Testis (tissue), 2 donors: ENCODE measurements at regions not wholly inside any gene's neighbourhood (a gene's known extent, or its start where the extent isn't known, plus 50 kb on each side); places are given as distances from the start of the nearest gene placed in this dataset.

Source experiments
- CTCF ChIP-seq, 3 experiments: fragments of 450-650 bp in 2 of 3; fragments of 200-600 bp in 1 of 3; sonication (generic) in 1 of 3; IDR thresholded peaks; one replicate each; pipeline ENCODE4 v1.5.1; 2016 to 2019; ENCODE audit warnings: antibody characterized with exemption in 3 of 3, mild to moderate bottlenecking in 2 of 3, moderate library complexity in 1 of 3
- POLR2A ChIP-seq: fragments of 450-650 bp; IDR thresholded peaks from one replicate; pipeline ENCODE4 v1.6.1; 2017; ENCODE audit warnings: antibody characterized with exemption, mild to moderate bottlenecking, moderate library complexity

GRCh38 chr12:124652661-124653060, 85.2 kb upstream of the NCOR2 start:
- no peak for TF ChIP-seq CTCF (IDR thresholded peaks at IDR 0.05)
- no peak for TF ChIP-seq POLR2A
